ENCODE measurements at regions not wholly inside any gene's neighbourhood (a gene's known extent, or its start where the extent isn't known, plus 50 kb on each side); places are given as distances from the start of the nearest gene placed in this dataset.
"Not testable (repeated sequence)": the region's sequence is repeated elsewhere in the genome, so short reads cannot be mapped to it uniquely, and the experiment has no call there.

DNA sequence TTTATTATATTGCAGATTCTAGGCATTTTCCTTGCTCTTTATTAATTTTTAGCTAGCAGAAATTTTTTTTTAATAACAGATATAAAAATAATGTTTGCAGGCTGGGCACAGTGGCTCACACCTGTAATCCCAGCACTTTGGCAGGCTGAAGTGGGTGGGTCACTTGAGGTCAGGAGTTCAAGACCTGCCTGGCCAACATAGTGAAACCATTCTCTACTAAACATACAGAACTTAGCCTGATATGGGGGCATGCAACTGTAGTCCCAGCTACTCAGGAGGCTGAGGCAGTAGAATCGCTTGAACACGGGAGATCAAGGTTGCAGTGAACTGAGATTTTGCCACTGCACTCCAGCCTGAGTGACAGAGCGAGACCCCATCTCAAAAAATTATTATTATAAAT is 304.6 kb upstream of the KCND2 start:
- TF ChIP-seq ARNTL (CRISPR knock-in tag; IDR thresholded peaks at IDR 0.05; ENCODE audit: borderline replicate concordance, low read depth); RARB (CRISPR knock-in tag; IDR thresholded peaks at IDR 0.05); CSDC2 (CRISPR knock-in tag; IDR thresholded peaks at IDR 0.05); SNAI2 (CRISPR knock-in tag; IDR thresholded peaks at IDR 0.05); ZNF8 (CRISPR knock-in tag; IDR thresholded peaks at IDR 0.05); ZNF70 (CRISPR knock-in tag; IDR thresholded peaks at IDR 0.05); ZFP3 (CRISPR knock-in tag; IDR thresholded peaks at IDR 0.05): not testable (repeated sequence)
- TF ChIP-seq, protein P1, sequence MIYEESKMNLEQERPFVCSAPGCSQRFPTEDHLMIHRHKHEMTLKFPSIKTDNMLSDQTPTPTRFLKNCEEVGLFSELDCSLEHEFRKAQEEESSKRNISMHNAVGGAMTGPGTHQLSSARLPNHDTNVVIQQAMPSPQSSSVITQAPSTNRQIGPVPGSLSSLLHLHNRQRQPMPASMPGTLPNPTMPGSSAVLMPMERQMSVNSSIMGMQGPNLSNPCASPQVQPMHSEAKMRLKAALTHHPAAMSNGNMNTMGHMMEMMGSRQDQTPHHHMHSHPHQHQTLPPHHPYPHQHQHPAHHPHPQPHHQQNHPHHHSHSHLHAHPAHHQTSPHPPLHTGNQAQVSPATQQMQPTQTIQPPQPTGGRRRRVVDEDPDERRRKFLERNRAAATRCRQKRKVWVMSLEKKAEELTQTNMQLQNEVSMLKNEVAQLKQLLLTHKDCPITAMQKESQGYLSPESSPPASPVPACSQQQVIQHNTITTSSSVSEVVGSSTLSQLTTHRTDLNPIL (CRISPR knock-in tag; IDR thresholded peaks at IDR 0.05; ENCODE audit: low read depth), result not testable (repeated sequence)
- TF ChIP-seq, protein P2, sequence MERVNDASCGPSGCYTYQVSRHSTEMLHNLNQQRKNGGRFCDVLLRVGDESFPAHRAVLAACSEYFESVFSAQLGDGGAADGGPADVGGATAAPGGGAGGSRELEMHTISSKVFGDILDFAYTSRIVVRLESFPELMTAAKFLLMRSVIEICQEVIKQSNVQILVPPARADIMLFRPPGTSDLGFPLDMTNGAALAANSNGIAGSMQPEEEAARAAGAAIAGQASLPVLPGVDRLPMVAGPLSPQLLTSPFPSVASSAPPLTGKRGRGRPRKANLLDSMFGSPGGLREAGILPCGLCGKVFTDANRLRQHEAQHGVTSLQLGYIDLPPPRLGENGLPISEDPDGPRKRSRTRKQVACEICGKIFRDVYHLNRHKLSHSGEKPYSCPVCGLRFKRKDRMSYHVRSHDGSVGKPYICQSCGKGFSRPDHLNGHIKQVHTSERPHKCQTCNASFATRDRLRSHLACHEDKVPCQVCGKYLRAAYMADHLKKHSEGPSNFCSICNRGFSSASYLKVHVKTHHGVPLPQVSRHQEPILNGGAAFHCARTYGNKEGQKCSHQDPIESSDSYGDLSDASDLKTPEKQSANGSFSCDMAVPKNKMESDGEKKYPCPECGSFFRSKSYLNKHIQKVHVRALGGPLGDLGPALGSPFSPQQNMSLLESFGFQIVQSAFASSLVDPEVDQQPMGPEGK (CRISPR knock-in tag; IDR thresholded peaks at IDR 0.05; ENCODE audit: borderline replicate concordance), result not testable (repeated sequence)
- TF ChIP-seq, protein P3, sequence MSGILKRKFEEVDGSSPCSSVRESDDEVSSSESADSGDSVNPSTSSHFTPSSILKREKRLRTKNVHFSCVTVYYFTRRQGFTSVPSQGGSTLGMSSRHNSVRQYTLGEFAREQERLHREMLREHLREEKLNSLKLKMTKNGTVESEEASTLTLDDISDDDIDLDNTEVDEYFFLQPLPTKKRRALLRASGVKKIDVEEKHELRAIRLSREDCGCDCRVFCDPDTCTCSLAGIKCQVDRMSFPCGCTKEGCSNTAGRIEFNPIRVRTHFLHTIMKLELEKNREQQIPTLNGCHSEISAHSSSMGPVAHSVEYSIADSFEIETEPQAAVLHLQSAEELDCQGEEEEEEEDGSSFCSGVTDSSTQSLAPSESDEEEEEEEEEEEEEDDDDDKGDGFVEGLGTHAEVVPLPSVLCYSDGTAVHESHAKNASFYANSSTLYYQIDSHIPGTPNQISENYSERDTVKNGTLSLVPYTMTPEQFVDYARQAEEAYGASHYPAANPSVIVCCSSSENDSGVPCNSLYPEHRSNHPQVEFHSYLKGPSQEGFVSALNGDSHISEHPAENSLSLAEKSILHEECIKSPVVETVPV (CRISPR knock-in tag; IDR thresholded peaks at IDR 0.05), result not testable (repeated sequence)

All from SK-N-SH treated with all-trans-retinoic acid at 6 μM for 48 hours (cell line).